Ishikawa (cell line): ENCODE measurements at regions not wholly inside any gene's neighbourhood (a gene's known extent, or its start where the extent isn't known, plus 50 kb on each side); places are given as distances from the start of the nearest gene placed in this dataset.

Experiments used
- CEBPB ChIP-seq: IDR thresholded peaks from 2 replicates; pipeline ENCODE4 v1.6.1; 2012
- EGR1 ChIP-seq: IDR thresholded peaks from 2 replicates; pipeline ENCODE4 v1.6.1; 2012
- FOXM1 ChIP-seq: IDR thresholded peaks from 2 replicates; pipeline ENCODE4 v1.6.1; 2012; ENCODE audit warnings: low read depth, borderline replicate concordance
- TAF1 ChIP-seq: IDR thresholded peaks from 2 replicates; pipeline ENCODE4 v1.6.1; 2012; ENCODE audit warnings: low read depth, mild to moderate bottlenecking

- TF ChIP-seq TAF1 (no peak), CEBPB (no peak), FOXM1 (no peak), EGR1 (no peak)
These were observed 136.7 kb downstream of the CAVIN4 start for GRCh38 chr9:100714372-100715099.
